ENCODE measurements at regions not wholly inside any gene's neighbourhood (a gene's known extent, or its start where the extent isn't known, plus 50 kb on each side); places are given as distances from the start of the nearest gene placed in this dataset.
"Not testable (repeated sequence)": the region's sequence is repeated elsewhere in the genome, so short reads cannot be mapped to it uniquely, and the experiment has no call there.

- no peak overlapping the region for H3K4me3 ChIP-seq (ENCODE audit: low read length)
- no peaks in the 10 kb centered on the region for H3K4me1 ChIP-seq (ENCODE audit: control insufficient read depth, insufficient read depth, low read length)
- DNase-seq (ENCODE audit: low read depth), result no peak
Observed at GRCh38 chr2:134039912-134040581, 213.8 kb upstream of the MGAT5 start.

GRCh38 chr2:134040626-134041172, 213.2 kb upstream of the MGAT5 start:
- not testable (repeated sequence) for H3K4me1 ChIP-seq (ENCODE audit: control insufficient read depth, insufficient read depth, low read length); H3K9ac ChIP-seq (ENCODE audit: low read length); H3K9me3 ChIP-seq (ENCODE audit: control insufficient read depth, low read length); DNase-seq (ENCODE audit: low read depth); H3K4me3 ChIP-seq (ENCODE audit: low read length); H3K27me3 ChIP-seq (replicated peaks; ENCODE audit: control insufficient read depth, insufficient read depth, low read length); H3K36me3 ChIP-seq (ENCODE audit: control insufficient read depth, insufficient read depth, low read length, severe bottlenecking)

More at GRCh38 chr2:134039912-134040581, 213.8 kb upstream of the MGAT5 start:
- no peaks in the 10 kb centered on the region for H3K9me3 ChIP-seq (ENCODE audit: control insufficient read depth, low read length)
- no peak overlapping the region for H3K9ac ChIP-seq (ENCODE audit: low read length)
- no peaks in the 10 kb centered on the region for H3K36me3 ChIP-seq (ENCODE audit: control insufficient read depth, insufficient read depth, low read length, severe bottlenecking)
- H3K27me3 ChIP-seq (replicated peaks; ENCODE audit: control insufficient read depth, insufficient read depth, low read length), result peaks cover 5% of the 10 kb centered on the region

- Histone ChIP-seq H3K9ac (ENCODE audit: low read length) (no peak overlapping the region), H3K27me3 (replicated peaks; ENCODE audit: control insufficient read depth, insufficient read depth, low read length) (peaks cover under 1% of the 10 kb centered on the region), H3K4me1 (ENCODE audit: control insufficient read depth, insufficient read depth, low read length) (no peaks in the 10 kb centered on the region), H3K36me3 (ENCODE audit: control insufficient read depth, insufficient read depth, low read length, severe bottlenecking) (no peaks in the 10 kb centered on the region), H3K9me3 (ENCODE audit: control insufficient read depth, low read length) (no peaks in the 10 kb centered on the region), H3K4me3 (ENCODE audit: low read length) (no peak overlapping the region)
- no peak for DNase-seq (ENCODE audit: low read depth)
Observed at GRCh38 chr2:134041877-134042276, 212.0 kb upstream of the MGAT5 start.

GRCh38 chr2:134043028-134043427, 210.8 kb upstream of the MGAT5 start:
- not testable (repeated sequence) for H3K9ac ChIP-seq (ENCODE audit: low read length); DNase-seq (ENCODE audit: low read depth); H3K9me3 ChIP-seq (ENCODE audit: control insufficient read depth, low read length); H3K4me1 ChIP-seq (ENCODE audit: control insufficient read depth, insufficient read depth, low read length); H3K4me3 ChIP-seq (ENCODE audit: low read length); H3K27me3 ChIP-seq (replicated peaks; ENCODE audit: control insufficient read depth, insufficient read depth, low read length); H3K36me3 ChIP-seq (ENCODE audit: control insufficient read depth, insufficient read depth, low read length, severe bottlenecking)

- H3K4me3 ChIP-seq (ENCODE audit: low read length), result no peak overlapping the region
- no peaks in the 10 kb centered on the region for H3K4me1 ChIP-seq (ENCODE audit: control insufficient read depth, insufficient read depth, low read length)
- no peaks in the 10 kb centered on the region for H3K27me3 ChIP-seq (replicated peaks; ENCODE audit: control insufficient read depth, insufficient read depth, low read length)
- DNase-seq (ENCODE audit: low read depth), result no peak
- no peak overlapping the region for H3K9ac ChIP-seq (ENCODE audit: low read length)
- H3K9me3 ChIP-seq (ENCODE audit: control insufficient read depth, low read length), result peaks cover 3% of the 10 kb centered on the region
- H3K36me3 ChIP-seq (ENCODE audit: control insufficient read depth, insufficient read depth, low read length, severe bottlenecking), result no peaks in the 10 kb centered on the region
Observed at GRCh38 chr2:134052173-134052572, 201.7 kb upstream of the MGAT5 start.

GRCh38 chr2:134056173-134056572, 197.7 kb upstream of the MGAT5 start:
- H3K9ac ChIP-seq (ENCODE audit: low read length), result no peak overlapping the region
- H3K9me3 ChIP-seq (ENCODE audit: control insufficient read depth, low read length), result peaks cover 3% of the 10 kb centered on the region
- no peak overlapping the region for H3K4me3 ChIP-seq (ENCODE audit: low read length)
- DNase-seq (ENCODE audit: low read depth), result no peak
- no peaks in the 10 kb centered on the region for H3K27me3 ChIP-seq (replicated peaks; ENCODE audit: control insufficient read depth, insufficient read depth, low read length)
- no peaks in the 10 kb centered on the region for H3K4me1 ChIP-seq (ENCODE audit: control insufficient read depth, insufficient read depth, low read length)
- no peaks in the 10 kb centered on the region for H3K36me3 ChIP-seq (ENCODE audit: control insufficient read depth, insufficient read depth, low read length, severe bottlenecking)

- H3K4me1 ChIP-seq (ENCODE audit: control insufficient read depth, insufficient read depth, low read length); H3K4me3 ChIP-seq (ENCODE audit: low read length); H3K27me3 ChIP-seq (replicated peaks; ENCODE audit: control insufficient read depth, insufficient read depth, low read length); H3K36me3 ChIP-seq (ENCODE audit: control insufficient read depth, insufficient read depth, low read length, severe bottlenecking); DNase-seq (ENCODE audit: low read depth); H3K9ac ChIP-seq (ENCODE audit: low read length); H3K9me3 ChIP-seq (ENCODE audit: control insufficient read depth, low read length): not testable (repeated sequence)
Observed at GRCh38 chr2:134061066-134061465, 192.8 kb upstream of the MGAT5 start.

GRCh38 chr2:134062235-134062634, 191.6 kb upstream of the MGAT5 start:
- not testable (repeated sequence) for H3K9me3 ChIP-seq (ENCODE audit: control insufficient read depth, low read length); H3K4me3 ChIP-seq (ENCODE audit: low read length); DNase-seq (ENCODE audit: low read depth); H3K27me3 ChIP-seq (replicated peaks; ENCODE audit: control insufficient read depth, insufficient read depth, low read length); H3K4me1 ChIP-seq (ENCODE audit: control insufficient read depth, insufficient read depth, low read length); H3K9ac ChIP-seq (ENCODE audit: low read length); H3K36me3 ChIP-seq (ENCODE audit: control insufficient read depth, insufficient read depth, low read length, severe bottlenecking)

- not testable (repeated sequence) for H3K9ac ChIP-seq (ENCODE audit: low read length); DNase-seq (ENCODE audit: low read depth); H3K9me3 ChIP-seq (ENCODE audit: control insufficient read depth, low read length); H3K4me1 ChIP-seq (ENCODE audit: control insufficient read depth, insufficient read depth, low read length); H3K27me3 ChIP-seq (replicated peaks; ENCODE audit: control insufficient read depth, insufficient read depth, low read length); H3K4me3 ChIP-seq (ENCODE audit: low read length); H3K36me3 ChIP-seq (ENCODE audit: control insufficient read depth, insufficient read depth, low read length, severe bottlenecking)
Observed at GRCh38 chr2:134063916-134064315, 190.0 kb upstream of the MGAT5 start.

GRCh38 chr2:134070281-134070741, 183.6 kb upstream of the MGAT5 start:
- Histone ChIP-seq H3K27me3 (replicated peaks; ENCODE audit: control insufficient read depth, insufficient read depth, low read length) (peaks cover 4% of the 10 kb centered on the region), H3K9me3 (ENCODE audit: control insufficient read depth, low read length) (no peaks in the 10 kb centered on the region), H3K4me1 (ENCODE audit: control insufficient read depth, insufficient read depth, low read length) (peaks cover 14% of the 10 kb centered on the region), H3K4me3 (ENCODE audit: low read length) (no peak overlapping the region), H3K36me3 (ENCODE audit: control insufficient read depth, insufficient read depth, low read length, severe bottlenecking) (no peaks in the 10 kb centered on the region), H3K9ac (ENCODE audit: low read length) (no peak overlapping the region)
- DNase-seq (ENCODE audit: low read depth), result no peak

- H3K27me3 ChIP-seq (replicated peaks; ENCODE audit: control insufficient read depth, insufficient read depth, low read length), result peaks cover 4% of the 10 kb centered on the region
- H3K4me3 ChIP-seq (ENCODE audit: low read length), result no peak overlapping the region
- no peak for DNase-seq (ENCODE audit: low read depth)
- no peak overlapping the region for H3K9ac ChIP-seq (ENCODE audit: low read length)
- H3K9me3 ChIP-seq (ENCODE audit: control insufficient read depth, low read length), result no peaks in the 10 kb centered on the region
- H3K36me3 ChIP-seq (ENCODE audit: control insufficient read depth, insufficient read depth, low read length, severe bottlenecking), result no peaks in the 10 kb centered on the region
- H3K4me1 ChIP-seq (ENCODE audit: control insufficient read depth, insufficient read depth, low read length), result peaks cover 26% of the 10 kb centered on the region
Observed at GRCh38 chr2:134072341-134072740, 181.5 kb upstream of the MGAT5 start.

- DNase-seq (ENCODE audit: low read depth), result no peak
- H3K4me3 ChIP-seq (ENCODE audit: low read length), result no peak overlapping the region
- peaks cover 4% of the 10 kb centered on the region for H3K27me3 ChIP-seq (replicated peaks; ENCODE audit: control insufficient read depth, insufficient read depth, low read length)
- no peaks in the 10 kb centered on the region for H3K9me3 ChIP-seq (ENCODE audit: control insufficient read depth, low read length)
- H3K9ac ChIP-seq (ENCODE audit: low read length), result no peak overlapping the region
- H3K4me1 ChIP-seq (ENCODE audit: control insufficient read depth, insufficient read depth, low read length), result peaks cover 26% of the 10 kb centered on the region
- no peaks in the 10 kb centered on the region for H3K36me3 ChIP-seq (ENCODE audit: control insufficient read depth, insufficient read depth, low read length, severe bottlenecking)
Observed at GRCh38 chr2:134073023-134073422, 180.8 kb upstream of the MGAT5 start.

All from adipocyte (in vitro differentiated cells).